ENCODE measurements at regions not wholly inside any gene's neighbourhood (a gene's known extent, or its start where the extent isn't known, plus 50 kb on each side); places are given as distances from the start of the nearest gene placed in this dataset.

DNA sequence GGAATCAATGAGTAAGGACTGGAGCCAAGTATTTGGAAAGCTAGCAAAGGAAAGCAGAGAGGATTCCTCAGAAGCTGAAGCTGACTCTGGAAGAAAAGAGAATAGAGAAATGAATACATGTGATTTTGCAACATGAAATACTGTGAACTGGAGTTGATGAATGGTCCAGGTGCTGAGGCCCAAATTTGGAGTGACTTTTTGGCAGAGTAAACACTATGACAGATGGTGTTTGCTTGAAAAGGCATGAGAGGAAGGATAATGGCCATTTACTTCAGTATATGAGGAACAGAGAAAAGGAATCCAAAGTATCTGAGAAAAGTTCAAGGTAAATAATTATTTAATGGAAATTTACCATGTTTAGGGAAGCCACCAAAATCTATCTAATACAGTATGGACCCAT, 236.7 kb downstream of the SLITRK2 start:
- Histone ChIP-seq H3K4me1 (no peaks in the 10 kb centered on the region), H3K27me3 (no peaks in the 10 kb centered on the region), H3K9me3 (no peaks in the 10 kb centered on the region), H3K4me3 (no peak overlapping the region), H3K27ac (no peak overlapping the region), H3K36me3 (no peaks in the 10 kb centered on the region)
- no peak for ATAC-seq
- DNase-seq: no peak
- intact Hi-C loops (cut with DNase I): no loop called here
- no peak for TF ChIP-seq POLR2A (IDR thresholded peaks at IDR 0.05)
- TF ChIP-seq, protein P1, sequence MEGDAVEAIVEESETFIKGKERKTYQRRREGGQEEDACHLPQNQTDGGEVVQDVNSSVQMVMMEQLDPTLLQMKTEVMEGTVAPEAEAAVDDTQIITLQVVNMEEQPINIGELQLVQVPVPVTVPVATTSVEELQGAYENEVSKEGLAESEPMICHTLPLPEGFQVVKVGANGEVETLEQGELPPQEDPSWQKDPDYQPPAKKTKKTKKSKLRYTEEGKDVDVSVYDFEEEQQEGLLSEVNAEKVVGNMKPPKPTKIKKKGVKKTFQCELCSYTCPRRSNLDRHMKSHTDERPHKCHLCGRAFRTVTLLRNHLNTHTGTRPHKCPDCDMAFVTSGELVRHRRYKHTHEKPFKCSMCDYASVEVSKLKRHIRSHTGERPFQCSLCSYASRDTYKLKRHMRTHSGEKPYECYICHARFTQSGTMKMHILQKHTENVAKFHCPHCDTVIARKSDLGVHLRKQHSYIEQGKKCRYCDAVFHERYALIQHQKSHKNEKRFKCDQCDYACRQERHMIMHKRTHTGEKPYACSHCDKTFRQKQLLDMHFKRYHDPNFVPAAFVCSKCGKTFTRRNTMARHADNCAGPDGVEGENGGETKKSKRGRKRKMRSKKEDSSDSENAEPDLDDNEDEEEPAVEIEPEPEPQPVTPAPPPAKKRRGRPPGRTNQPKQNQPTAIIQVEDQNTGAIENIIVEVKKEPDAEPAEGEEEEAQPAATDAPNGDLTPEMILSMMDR (IDR thresholded peaks at IDR 0.05): no peak

DNA sequence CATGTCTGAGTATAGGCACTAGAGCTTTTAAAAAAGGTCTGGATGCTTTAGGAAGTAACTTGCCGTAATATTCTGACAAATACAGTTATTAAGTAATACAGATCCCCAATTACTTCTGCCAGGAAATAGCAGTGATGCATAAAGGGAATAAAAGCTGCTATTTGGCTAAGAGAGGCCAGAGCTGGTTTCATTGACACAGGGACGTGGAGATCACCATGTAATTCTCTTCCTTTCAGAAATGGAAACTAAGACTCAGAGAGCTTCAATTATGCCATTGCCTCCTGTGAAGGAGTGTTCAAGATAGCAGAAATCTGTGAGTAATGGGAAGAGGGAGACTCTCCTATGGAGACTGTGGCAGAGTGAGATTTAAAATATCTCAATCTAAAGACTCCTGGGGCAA, 238.1 kb downstream of the SLITRK2 start:
- no peak for TF ChIP-seq POLR2A (IDR thresholded peaks at IDR 0.05)
- TF ChIP-seq, protein P1 (IDR thresholded peaks at IDR 0.05): no peak
- H3K36me3 ChIP-seq: no peaks in the 10 kb centered on the region
- no peaks in the 10 kb centered on the region for H3K27me3 ChIP-seq
- no peak overlapping the region for H3K4me3 ChIP-seq
- no peak for ATAC-seq
- no peaks in the 10 kb centered on the region for H3K9me3 ChIP-seq
- H3K27ac ChIP-seq: no peak overlapping the region
- 38 to 58% (median 46%) methylated on average over 2 of the region's 2 CpGs for WGBS, 4 donors
- no peak for DNase-seq
- intact Hi-C loops (cut with DNase I): no loop called here
- H3K4me1 ChIP-seq: no peaks in the 10 kb centered on the region

DNA sequence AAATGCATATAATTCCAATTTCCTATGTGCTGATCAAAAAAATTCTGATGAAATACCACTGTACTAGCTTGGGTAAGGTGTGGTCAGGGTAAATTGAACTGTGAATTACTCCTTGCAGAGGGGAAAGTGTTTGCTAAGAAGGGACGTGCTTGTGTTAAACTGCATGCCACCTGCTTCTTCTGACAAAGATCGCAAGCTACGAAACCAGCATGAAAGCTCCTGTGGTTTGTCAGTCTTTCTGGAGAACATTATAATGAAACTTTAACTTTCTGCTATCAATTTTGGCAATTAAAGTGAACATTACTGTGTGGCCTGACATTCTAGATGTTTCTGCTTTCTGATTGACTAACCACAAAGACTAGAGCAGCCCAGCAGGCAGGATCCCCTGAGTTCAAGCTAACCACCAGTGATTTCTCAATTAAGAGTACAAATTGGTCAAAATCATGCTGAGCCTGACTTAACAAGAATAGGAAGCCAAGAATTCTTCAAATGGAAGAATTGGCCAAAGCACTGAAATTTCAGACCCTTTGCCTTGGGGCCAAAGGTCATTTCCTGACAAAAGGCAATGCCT, 239.0 kb downstream of the SLITRK2 start:
- intact Hi-C loops (cut with DNase I): no loop called here
- Histone ChIP-seq H3K4me1 (no peaks in the 10 kb centered on the region), H3K4me3 (no peak overlapping the region), H3K27me3 (no peaks in the 10 kb centered on the region), H3K36me3 (no peaks in the 10 kb centered on the region), H3K27ac (no peak overlapping the region), H3K9me3 (no peaks in the 10 kb centered on the region)
- ATAC-seq (no peak), DNase-seq (no peak)
- 66 to 80% (median 72%) methylated on average over 3 of the region's 3 CpGs for WGBS, 4 donors
- no peak for TF ChIP-seq POLR2A (IDR thresholded peaks at IDR 0.05)
- TF ChIP-seq, protein P1 (IDR thresholded peaks at IDR 0.05): no peak

DNA sequence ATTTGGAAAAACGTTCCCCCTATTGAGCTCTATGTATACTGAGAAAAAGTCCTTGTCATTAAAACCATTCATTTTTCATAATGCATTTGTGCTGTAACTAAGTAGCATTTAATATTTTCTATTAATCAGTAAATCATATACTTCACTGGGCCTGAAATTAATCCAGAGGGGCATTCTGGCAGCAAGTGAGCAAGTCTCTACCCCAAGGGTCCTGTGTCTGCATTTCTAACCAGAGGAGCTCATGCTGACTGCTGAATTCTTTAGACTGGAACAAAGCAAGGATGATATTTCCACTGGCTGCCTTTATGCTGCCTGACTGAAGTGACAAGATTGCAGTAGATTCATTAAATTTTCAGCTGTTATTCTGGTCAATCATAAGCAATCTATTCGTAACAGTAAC, 246.5 kb downstream of the SLITRK2 start:
- Histone ChIP-seq H3K9me3 (no peaks in the 10 kb centered on the region), H3K4me3 (no peak overlapping the region), H3K4me1 (no peaks in the 10 kb centered on the region), H3K27ac (no peak overlapping the region), H3K36me3 (no peaks in the 10 kb centered on the region), H3K27me3 (no peaks in the 10 kb centered on the region)
- 59 to 87% (median 70%) methylated on average over 2 of the region's 2 CpGs for WGBS, 4 donors
- DNase-seq: no peak
- intact Hi-C loops (cut with DNase I): no loop called here
- no peak for ATAC-seq
- TF ChIP-seq, protein P1 (IDR thresholded peaks at IDR 0.05): no peak
- no peak for TF ChIP-seq POLR2A (IDR thresholded peaks at IDR 0.05)
